ENCODE measurements at regions not wholly inside any gene's neighbourhood (a gene's known extent, or its start where the extent isn't known, plus 50 kb on each side); places are given as distances from the start of the nearest gene placed in this dataset.

GRCh38 chr1:99176753-99177152 lies 87.5 kb upstream of the PLPPR4 start:
- DNase-seq (ENCODE audit: low read depth, low spot score) (no peak), FAIRE-seq (no peak)
- Histone ChIP-seq H3K9me1 (ENCODE audit: control insufficient read depth, extremely low read depth, insufficient read depth, low read length) (no peaks in the 10 kb centered on the region), H3K4me1 (ENCODE audit: control insufficient read depth, extremely low read depth, insufficient read depth, low read length) (no peaks in the 10 kb centered on the region), H3K9ac (ENCODE audit: control insufficient read depth, extremely low read depth, insufficient read depth, low read length) (no peak overlapping the region), H3K36me3 (ENCODE audit: control insufficient read depth in 2 of 2, extremely low read depth in 1 of 2, insufficient read depth in 2 of 2, low read length in 2 of 2) (no peaks in the 10 kb centered on the region), H3K79me2 (ENCODE audit: control insufficient read depth, insufficient read depth, low read length) (no peaks in the 10 kb centered on the region), H3K27me3 (ENCODE audit: control insufficient read depth, extremely low read depth, insufficient read depth, low read length) (no peaks in the 10 kb centered on the region), H2AFZ (ENCODE audit: control insufficient read depth, low read length) (no peak overlapping the region), H3K4me2 (ENCODE audit: control insufficient read depth, extremely low read depth, insufficient read depth, low read depth, low read length) (no peak overlapping the region), H3K4me3 (ENCODE audit: control insufficient read depth in 2 of 3, extremely low read depth in 1 of 3, insufficient read depth in 2 of 3, low read depth in 1 of 3, low read length in 3 of 3) (no peak overlapping the region), H4K20me1 (ENCODE audit: control insufficient read depth, extremely low read depth, insufficient read depth, low read length) (no peaks in the 10 kb centered on the region), H3K9me3 (ENCODE audit: control insufficient read depth, low read depth, low read length) (no peaks in the 10 kb centered on the region), H3K27ac (ENCODE audit: control insufficient read depth, insufficient read depth, low read length) (no peak overlapping the region)
- dilution Hi-C loops (cut with MboI; ENCODE audit: extremely low pct_ligation_motif_present, low sequenced_read_pairs): no loop called here
- TF ChIP-seq EZH2 (IDR thresholded peaks at IDR 0.05; ENCODE audit: low read length): no peak
- no peak for TF ChIP-seq CTCF (optimal IDR thresholded peaks at IDR 0.05 in 1 of 3, IDR thresholded peaks at IDR 0.05 in 1 of 3, conservative IDR thresholded peaks at IDR 0.05 in 1 of 3; ENCODE audit: extremely low read depth in 1 of 3, insufficient read depth in 2 of 3, low read length in 3 of 3)

- H3K4me2 ChIP-seq (ENCODE audit: control insufficient read depth, extremely low read depth, insufficient read depth, low read depth, low read length): no peak overlapping the region
- no peak for FAIRE-seq
- no peak overlapping the region for H2AFZ ChIP-seq (ENCODE audit: control insufficient read depth, low read length)
Measured at GRCh38 chr1:99177465-99177864, 86.8 kb upstream of the PLPPR4 start.

More at GRCh38 chr1:99177465-99177864, 86.8 kb upstream of the PLPPR4 start:
- DNase-seq (ENCODE audit: low read depth, low spot score): no peak
- H3K27ac ChIP-seq (ENCODE audit: control insufficient read depth, insufficient read depth, low read length): no peak overlapping the region
- dilution Hi-C loops (cut with MboI; ENCODE audit: extremely low pct_ligation_motif_present, low sequenced_read_pairs): no loop called here
- no peaks in the 10 kb centered on the region for H3K9me3 ChIP-seq (ENCODE audit: control insufficient read depth, low read depth, low read length)
- no peak overlapping the region for H3K4me3 ChIP-seq (ENCODE audit: control insufficient read depth in 2 of 3, extremely low read depth in 1 of 3, insufficient read depth in 2 of 3, low read depth in 1 of 3, low read length in 3 of 3)
- no peaks in the 10 kb centered on the region for H3K36me3 ChIP-seq (ENCODE audit: control insufficient read depth in 2 of 2, extremely low read depth in 1 of 2, insufficient read depth in 2 of 2, low read length in 2 of 2)
- no peaks in the 10 kb centered on the region for H3K9me1 ChIP-seq (ENCODE audit: control insufficient read depth, extremely low read depth, insufficient read depth, low read length)
- H3K79me2 ChIP-seq (ENCODE audit: control insufficient read depth, insufficient read depth, low read length): no peaks in the 10 kb centered on the region
- H3K4me1 ChIP-seq (ENCODE audit: control insufficient read depth, extremely low read depth, insufficient read depth, low read length): no peaks in the 10 kb centered on the region
- H3K27me3 ChIP-seq (ENCODE audit: control insufficient read depth, extremely low read depth, insufficient read depth, low read length): no peaks in the 10 kb centered on the region
- no peak overlapping the region for H3K9ac ChIP-seq (ENCODE audit: control insufficient read depth, extremely low read depth, insufficient read depth, low read length)
- TF ChIP-seq EZH2 (IDR thresholded peaks at IDR 0.05; ENCODE audit: low read length) (no peak), CTCF (optimal IDR thresholded peaks at IDR 0.05 in 1 of 3, IDR thresholded peaks at IDR 0.05 in 1 of 3, conservative IDR thresholded peaks at IDR 0.05 in 1 of 3; ENCODE audit: extremely low read depth in 1 of 3, insufficient read depth in 2 of 3, low read length in 3 of 3) (no peak)
- H4K20me1 ChIP-seq (ENCODE audit: control insufficient read depth, extremely low read depth, insufficient read depth, low read length): no peaks in the 10 kb centered on the region
